Stimulated activated CD4-positive, alpha-beta T cell treated with anti-CD3 and anti-CD28 coated beads, Interleukin-2, amount 100 ng/mL, for 4 hours (primary cell): ENCODE measurements at regions not wholly inside any gene's neighbourhood (a gene's known extent, or its start where the extent isn't known, plus 50 kb on each side); places are given as distances from the start of the nearest gene placed in this dataset.

Experiments
- DNase-seq: peaks from one replicate; pipeline ENCODE4 v3.0.0-alpha.2; 2020; ENCODE audit warnings: low read depth

GRCh38 chr6:147867433-147868226, 359.1 kb downstream of the SAMD5 start:
- no peak for DNase-seq

GRCh38 chr6:147868427-147869190, 360.1 kb downstream of the SAMD5 start:
- DNase-seq: no peak

DNA sequence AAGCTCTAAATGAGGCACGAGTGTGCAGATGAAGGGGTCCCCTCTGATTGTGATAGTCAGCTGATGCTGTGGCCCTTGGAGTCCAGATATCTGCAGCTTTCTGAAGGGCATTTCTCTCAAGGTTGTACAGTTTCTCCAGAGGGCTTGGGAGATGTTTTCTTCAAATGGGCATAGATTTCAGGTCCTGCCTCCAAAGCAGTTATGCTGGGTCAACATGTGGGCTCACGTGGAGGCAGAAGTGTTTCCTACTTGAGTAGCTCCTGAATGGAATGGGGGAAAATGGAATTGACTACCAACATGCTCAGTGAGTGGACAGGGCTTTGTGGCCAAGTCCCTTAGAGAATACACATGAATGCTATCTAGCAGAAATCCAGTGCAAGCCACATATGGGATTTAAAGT, 360.7 kb downstream of the SAMD5 start:
- DNase-seq: no peak

GRCh38 chr6:147869869-147870268, 361.4 kb downstream of the SAMD5 start:
- no peak for DNase-seq

DNA sequence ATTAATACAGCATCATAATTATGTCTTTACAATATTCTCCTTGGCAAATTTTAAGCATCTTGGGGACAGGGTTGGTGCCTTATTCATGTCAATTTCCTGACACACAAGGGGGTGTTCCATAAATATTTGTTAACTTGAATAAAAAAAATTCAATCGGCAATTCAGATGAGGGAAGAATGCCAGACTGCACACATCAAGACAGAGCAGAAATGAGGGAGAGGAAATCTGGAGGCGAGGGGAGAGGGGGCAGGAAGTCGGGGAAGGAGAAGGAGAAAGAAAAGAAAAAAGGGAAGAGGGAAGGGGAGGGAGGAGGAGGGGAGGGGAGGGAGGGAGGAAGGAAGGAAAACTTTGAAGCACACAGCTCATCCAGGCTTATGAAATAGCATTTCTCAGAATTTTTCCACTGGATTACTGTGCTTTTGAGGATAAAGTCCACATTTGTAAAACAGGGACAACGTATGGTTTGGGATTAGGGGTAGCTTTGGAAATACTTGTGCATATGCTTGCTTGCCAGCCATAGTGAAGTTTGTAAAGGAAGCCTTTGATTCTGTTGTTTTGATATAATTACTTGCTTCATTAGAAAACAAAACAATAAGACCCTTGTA, 362.1 kb downstream of the SAMD5 start:
- DNase-seq: no peak

DNA sequence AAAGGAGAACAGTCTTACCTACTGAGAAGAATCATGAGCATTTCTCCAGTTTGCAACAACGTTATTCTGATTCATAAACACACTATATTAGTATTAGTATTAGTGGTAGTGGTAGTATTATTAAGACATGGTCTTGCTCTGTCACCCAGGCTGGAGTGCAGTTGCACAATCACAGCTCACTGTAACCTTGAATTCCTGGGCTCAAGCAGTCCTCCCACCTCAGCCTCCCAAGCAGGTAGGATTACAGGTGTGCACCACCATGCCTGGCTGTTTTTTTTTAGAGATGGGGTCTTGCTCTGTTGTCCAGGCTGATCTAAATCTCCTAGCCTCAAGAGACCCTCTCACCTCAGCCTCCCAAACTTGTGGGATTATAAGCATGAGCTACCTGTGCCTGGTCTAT, 363.5 kb downstream of the SAMD5 start:
- DNase-seq: no peak

GRCh38 chr6:147873816-147874215, 365.3 kb downstream of the SAMD5 start:
- DNase-seq: no peak

DNA sequence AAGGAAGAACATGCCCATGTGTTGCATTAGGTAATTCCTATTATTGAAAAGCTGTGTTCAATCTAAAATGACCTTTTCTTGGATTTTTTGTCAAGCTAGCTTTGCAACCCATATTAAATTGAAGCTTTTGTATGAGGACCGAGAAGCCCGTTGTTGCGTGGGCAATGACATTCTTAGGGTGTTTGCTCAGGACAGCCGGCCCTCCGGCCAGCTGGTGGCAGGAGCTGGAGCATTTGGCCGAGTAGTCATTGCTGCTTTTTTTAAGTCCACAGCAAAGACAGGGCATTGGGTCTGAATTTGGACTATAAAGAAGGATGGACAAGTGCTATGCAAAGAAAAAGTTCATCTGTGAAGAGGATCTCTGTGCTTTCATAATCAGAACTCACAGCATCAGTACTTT, 365.8 kb downstream of the SAMD5 start:
- DNase-seq: no peak

GRCh38 chr6:147879031-147879580, 370.6 kb downstream of the SAMD5 start:
- no peak for DNase-seq

DNA sequence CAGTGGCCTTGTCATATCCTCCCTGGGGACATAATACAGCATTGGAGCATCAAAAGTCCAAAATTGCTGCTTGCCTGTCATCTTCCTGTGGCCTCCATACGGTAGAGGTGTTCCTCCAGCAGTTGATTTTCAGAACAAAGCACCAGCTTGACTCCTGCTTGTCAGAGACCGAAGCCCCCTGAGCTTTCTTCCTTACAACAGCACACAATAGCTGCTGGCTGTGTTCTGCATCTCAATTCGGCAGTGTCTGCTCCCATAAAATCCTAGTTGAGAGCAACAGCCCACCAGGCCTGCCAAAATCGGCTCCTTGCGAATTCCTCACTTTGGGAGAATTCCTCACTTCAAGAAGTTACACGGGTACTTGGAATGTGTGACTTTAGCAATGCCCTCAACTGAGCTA, 372.9 kb downstream of the SAMD5 start:
- no peak for DNase-seq

DNA sequence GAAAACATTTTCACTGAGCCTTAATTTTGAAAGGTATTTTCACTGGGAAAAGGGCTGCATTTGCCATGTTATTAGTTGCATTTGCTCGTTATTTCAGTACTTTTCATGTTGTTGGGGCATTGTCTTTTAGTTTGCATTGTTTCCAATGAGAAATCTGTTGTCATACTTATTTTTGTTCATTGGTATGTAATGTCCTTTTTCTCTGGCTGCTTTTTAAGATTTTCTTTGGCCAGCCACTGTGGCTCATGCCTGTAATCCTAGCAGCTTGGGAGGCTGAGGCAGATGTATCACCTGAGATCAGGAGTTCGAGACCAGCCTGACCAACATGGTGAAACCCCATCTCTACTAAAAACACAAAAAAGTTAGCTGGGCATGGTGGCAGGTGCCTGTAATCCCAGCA, 379.9 kb downstream of the SAMD5 start:
- no peak for DNase-seq

- no peak for DNase-seq
Observed at GRCh38 chr6:147891671-147892070, 383.2 kb downstream of the SAMD5 start.

DNA sequence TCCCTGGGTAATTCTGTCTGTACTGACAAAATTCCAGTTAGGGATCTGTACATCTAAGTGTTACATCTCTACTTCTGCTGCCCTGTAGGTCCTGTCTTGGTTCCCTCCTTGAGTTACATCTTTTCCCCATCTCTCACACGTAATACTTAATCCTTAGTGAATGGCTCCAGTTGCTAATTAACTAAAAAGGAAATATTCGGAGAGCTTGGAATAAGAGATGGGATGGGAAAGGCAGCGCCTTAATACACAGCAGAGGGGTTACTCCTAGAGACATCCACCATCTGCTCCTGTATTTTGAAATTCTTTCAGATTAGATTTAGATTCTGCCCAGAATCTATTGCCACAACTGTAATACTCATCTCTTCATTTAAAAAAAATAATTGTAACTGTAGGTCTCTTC, 384.0 kb downstream of the SAMD5 start:
- DNase-seq: no peak

DNA sequence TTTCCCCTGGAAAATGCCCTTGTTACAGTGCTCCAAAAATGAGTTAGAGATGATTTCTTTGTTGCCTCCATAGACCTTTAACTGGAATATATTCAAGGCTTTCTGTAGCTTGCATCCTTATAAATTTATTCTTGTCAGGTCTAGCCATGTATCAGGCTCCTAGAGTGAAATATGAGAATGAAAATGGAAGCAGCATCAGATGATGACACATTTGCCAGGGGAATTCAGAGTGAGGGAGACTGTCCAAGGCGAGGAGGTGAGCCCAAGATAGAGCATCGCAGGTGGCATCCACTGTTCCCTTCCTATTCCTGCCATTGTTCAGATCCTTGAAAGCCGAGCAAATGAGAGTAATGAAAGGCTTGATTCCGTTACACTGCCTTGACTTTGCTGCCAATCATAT, 386.8 kb downstream of the SAMD5 start:
- no peak for DNase-seq

DNA sequence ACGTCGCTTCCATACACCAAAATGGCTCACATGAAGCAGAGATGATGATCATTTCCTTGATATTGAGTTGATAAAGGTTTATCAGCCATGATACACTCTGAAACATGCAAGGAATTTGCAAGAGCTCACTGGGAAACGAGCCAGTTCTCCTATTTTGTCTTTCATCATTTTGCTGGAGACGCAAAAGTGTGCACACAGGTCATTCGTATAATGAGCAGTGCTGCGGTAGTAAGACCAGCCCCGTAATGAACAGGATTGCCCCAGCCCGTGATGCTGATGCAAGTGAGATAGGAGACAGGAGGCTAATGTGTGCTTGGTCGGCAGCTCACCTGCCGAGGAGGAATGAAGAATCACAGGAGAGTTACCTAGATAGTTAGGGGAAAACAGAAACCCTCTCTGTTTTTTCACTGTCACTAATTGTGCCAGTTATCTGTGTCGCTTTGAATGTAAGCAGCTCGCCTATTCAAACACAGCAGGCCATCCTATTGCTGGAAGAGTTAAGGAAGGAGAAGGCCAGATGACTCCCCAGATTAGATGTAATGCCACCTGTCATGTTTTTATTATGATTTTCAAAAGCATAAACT, 391.8 kb downstream of the SAMD5 start:
- no peak for DNase-seq

GRCh38 chr6:147903321-147903720, 394.8 kb downstream of the SAMD5 start:
- no peak for DNase-seq

DNA sequence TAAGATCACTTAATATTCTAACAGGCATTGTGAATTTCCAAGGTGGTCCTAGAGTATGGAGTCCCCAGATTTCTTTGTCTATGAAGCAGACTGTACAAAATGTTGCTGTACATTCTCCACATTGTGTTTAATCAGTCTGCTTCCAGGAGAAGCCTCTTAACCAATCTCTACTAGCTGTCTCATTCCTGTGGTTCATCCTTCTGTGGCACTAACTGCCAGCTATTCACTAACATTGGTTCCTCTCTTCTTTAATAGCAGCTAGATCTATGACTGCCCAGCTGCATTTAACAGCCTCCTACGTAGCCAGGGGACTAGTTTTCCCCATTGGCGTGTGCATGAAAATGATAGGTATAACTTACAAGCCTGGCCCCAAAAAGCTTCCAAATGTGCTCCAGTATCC, 395.4 kb downstream of the SAMD5 start:
- DNase-seq: no peak

GRCh38 chr6:147904416-147904815, 395.9 kb downstream of the SAMD5 start:
- no peak for DNase-seq

- DNase-seq: no peak
Observed at GRCh38 chr6:147905711-147906110, 397.2 kb downstream of the SAMD5 start.

GRCh38 chr6:147906361-147906760, 397.9 kb downstream of the SAMD5 start:
- no peak for DNase-seq

DNA sequence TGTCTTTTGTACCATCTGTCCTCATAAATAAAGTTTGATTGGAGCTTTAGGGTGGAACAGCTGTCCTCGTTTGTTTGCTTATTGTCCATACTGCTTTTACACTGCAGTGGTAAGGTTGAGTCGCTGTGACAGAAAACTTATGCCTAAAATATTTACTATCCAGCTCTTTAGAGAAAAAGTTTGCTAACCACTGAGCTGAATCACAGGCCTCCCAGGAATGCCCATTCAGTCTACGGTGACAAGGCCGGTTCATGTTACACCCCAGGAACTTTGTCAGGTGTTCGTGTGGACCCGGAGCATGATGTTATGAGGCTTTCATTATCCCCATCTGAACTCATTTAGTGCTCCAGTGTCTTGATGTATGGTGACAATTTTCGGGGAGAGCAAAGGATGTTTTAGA, 401.1 kb downstream of the SAMD5 start:
- DNase-seq: no peak

GRCh38 chr6:147910281-147910680, 401.8 kb downstream of the SAMD5 start:
- no peak for DNase-seq

- no peak for DNase-seq
Observed at GRCh38 chr6:147911057-147911456, 402.6 kb downstream of the SAMD5 start.
